ENCODE measurements at regions not wholly inside any gene's neighbourhood (a gene's known extent, or its start where the extent isn't known, plus 50 kb on each side); places are given as distances from the start of the nearest gene placed in this dataset.

DNA sequence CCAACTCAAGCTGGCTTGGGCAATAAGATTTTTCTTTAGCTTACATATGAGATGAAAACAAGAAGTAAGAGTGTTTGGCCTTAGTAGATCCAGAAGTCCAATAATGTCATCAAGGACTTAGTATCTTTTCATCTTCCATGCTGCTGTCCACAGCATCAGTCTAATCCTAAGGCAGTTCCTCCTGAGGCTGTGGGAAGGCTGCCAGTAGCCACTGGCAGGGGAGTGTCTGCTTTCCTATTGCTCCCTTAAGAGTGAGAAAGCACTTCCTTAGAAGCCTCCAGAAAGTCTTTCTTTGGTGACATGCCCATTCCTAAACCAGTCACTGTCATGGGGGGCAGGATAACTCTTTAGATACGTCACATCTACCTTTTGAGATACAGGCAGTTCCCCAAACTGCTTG lies 317.7 kb downstream of the BMP4 start (continued):
- TF ChIP-seq TAF1 (IDR thresholded peaks at IDR 0.05; ENCODE audit: low read depth, low read length) (no peak), HDAC2 (IDR thresholded peaks at IDR 0.05; ENCODE audit: borderline replicate concordance in 1 of 2, low read depth in 2 of 2, low read length in 2 of 2) (no peak), RAD21 (IDR thresholded peaks at IDR 0.05 in 1 of 2, conservative IDR thresholded peaks at IDR 0.05 in 1 of 2; ENCODE audit: low read depth in 2 of 2, low read length in 2 of 2) (no peak)

All from H1 (cell line).